ENCODE measurements at regions not wholly inside any gene's neighbourhood (a gene's known extent, or its start where the extent isn't known, plus 50 kb on each side); places are given as distances from the start of the nearest gene placed in this dataset.

DNA sequence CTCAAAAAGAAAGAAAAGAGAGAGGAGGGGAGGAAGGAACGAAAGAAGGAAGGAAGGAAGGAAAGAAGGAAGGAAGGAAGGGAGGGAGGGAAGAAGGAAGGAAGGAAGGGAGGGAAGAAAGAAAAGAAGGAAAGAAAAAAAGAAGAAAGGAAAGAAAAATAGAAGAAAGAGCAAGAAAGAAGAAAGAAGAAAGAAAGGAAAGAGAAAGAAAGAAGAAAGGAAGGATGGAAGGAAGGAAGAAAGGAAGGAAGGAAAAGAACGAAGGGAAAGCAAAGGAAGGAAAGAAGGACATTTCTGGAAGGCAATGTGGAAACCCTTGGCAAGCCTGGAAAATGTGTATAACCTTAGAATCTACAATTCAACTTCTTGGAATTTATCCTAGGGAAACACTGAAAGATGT, 150.4 kb upstream of the LHX1 start:
- TF ChIP-seq CTCF (IDR thresholded peaks at IDR 0.05), result no peak
- no peak for TF ChIP-seq POLR2A (IDR thresholded peaks at IDR 0.05)

Measured in thyroid gland (tissue), 4 donors.